Activated T-cell treated with anti-CD3 and anti-CD28 coated beads for 24 hours (primary cell): ENCODE measurements at regions not wholly inside any gene's neighbourhood (a gene's known extent, or its start where the extent isn't known, plus 50 kb on each side); places are given as distances from the start of the nearest gene placed in this dataset.

Experiments used
- DNase-seq: peaks from one replicate; pipeline ENCODE4 v3.0.0-alpha.2; 2020; ENCODE audit warnings: low read depth

- DNase-seq = no peak
Measured at GRCh38 chr16:85557083-85557970, 55.8 kb upstream of the GSE1 start.

GRCh38 chr16:85557971-85558657, 55.0 kb upstream of the GSE1 start:
- no peak for DNase-seq

- DNase-seq = no peak
Measured at GRCh38 chr16:85560932-85561247, 52.2 kb upstream of the GSE1 start.

- DNase-seq = no peak
Measured at GRCh38 chr16:85561248-85562092, 51.7 kb upstream of the GSE1 start.

- DNase-seq = no peak
Measured at GRCh38 chr16:85562093-85562786, 50.9 kb upstream of the GSE1 start.

GRCh38 chr16:85563034-85563433, 50.1 kb upstream of the GSE1 start:
- DNase-seq = no peak
